Activated CD4-positive, alpha-beta T cell treated with anti-CD3 and anti-CD28 coated beads, Interleukin-10, Interleukin-2, amounts not matched to agents 100 ng/mL and 50 ng/mL, durations not matched to agents 16 hours and 8 hours (primary cell): ENCODE measurements at regions not wholly inside any gene's neighbourhood (a gene's known extent, or its start where the extent isn't known, plus 50 kb on each side); places are given as distances from the start of the nearest gene placed in this dataset.
"Not testable (repeated sequence)": the region's sequence is repeated elsewhere in the genome, so short reads cannot be mapped to it uniquely, and the experiment has no call there.

Experiments
- DNase-seq: peaks from one replicate; pipeline ENCODE4 v3.0.0-alpha.2; 2020

DNA sequence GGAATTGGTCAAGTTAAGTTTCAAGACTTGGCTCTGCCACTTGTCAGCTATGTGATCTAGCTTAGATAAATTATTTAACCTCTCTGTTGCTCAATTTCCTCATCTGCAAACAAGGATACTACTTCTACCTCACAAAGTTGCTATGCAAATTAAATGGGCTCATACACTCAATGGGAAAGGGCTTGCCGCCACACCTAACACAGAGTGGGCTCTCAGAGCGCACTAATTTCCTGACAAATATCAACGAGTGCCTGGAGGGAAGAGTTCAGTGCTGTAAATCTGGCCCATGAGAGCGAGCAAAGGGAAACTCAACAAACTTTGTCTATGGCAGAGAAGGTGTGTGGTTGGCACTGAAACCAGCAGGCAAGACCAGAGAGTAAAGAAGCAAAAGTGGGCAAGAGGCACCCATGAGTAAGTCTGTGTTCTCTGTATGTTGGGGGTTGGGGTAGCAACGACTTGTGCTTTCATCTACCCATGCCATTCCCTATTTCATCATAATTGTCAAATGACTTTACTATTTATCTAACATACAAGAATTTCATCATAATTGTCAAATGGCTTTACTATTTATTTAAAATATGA is 60.7 kb upstream of the PHF21A start:
- DNase-seq: no peak

DNA sequence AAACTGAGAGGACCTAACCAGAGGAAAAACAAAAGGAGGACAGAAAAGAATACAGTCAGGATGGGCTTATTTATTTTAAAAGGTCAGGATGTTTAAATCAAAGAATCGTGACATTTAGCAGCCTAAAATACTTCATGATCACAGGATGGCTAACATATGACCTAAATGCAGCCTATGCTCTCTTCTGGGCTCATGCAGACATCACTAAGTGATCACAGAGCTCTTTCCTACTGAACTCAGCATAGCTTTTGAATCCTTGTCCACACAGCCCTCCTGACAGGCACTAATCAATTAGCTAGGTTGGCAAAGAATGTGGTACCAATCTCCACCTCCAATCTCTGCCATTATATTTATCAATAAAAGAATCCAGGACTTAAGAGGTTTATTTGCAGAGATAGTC is 60.1 kb upstream of the PHF21A start:
- no peak for DNase-seq

DNA sequence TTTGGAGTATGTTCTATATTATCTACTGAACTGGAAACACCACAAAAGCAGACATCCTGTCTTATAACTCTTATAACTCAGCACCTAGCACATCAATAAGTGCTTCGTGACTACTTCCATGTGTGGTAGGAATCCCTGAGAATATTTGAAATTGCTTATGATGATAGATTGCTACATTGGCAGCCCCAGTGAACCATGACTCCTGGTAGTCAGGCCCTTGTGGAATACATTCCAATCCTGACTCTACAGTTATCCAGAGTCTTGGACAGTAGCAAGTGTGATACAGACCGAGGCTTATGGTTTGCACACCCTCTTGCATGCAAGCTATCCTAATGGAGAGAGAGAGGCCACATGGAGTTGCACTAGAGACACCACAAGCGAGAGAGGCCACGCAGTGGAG is 59.5 kb upstream of the PHF21A start:
- DNase-seq: no peak

DNA sequence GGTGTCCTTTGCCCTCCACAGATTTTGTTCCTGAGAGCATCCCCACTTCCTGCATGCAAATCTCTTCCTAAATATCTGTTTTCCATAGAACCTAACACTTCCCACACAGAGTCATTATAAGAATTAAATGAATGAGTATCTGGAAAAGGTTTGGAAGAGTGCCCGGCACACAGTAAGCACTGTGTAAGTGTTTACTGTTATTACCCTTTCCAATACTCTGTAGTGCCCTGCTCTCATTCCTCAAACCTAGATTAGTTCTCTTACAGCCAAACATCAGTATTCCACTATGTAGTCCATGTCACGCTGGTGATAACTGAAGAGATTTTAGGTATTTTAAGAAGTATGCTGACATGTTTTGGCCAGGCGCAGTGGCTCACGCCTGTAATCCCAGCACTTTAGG is 57.3 kb upstream of the PHF21A start:
- no peak for DNase-seq

DNA sequence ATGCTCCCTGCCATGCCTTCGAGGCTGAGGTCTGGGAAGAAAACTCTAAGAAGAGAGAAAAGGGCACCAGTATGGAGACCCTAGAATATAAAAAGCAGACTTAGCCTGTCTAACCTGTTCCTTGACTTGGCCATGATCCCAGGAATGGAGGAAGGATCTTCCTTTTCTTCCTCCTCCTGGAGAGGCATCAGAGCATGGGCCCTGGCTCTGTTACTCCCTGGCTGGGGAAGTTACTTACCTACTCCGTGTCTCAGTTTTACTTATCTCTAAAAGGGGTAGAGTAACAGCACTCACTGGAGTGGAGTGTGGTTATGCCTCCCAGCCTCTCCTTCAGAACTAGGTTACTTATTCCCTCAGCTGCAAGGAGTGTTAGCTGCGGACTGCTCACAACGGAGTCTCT is 55.2 kb upstream of the PHF21A start:
- no peak for DNase-seq

DNA sequence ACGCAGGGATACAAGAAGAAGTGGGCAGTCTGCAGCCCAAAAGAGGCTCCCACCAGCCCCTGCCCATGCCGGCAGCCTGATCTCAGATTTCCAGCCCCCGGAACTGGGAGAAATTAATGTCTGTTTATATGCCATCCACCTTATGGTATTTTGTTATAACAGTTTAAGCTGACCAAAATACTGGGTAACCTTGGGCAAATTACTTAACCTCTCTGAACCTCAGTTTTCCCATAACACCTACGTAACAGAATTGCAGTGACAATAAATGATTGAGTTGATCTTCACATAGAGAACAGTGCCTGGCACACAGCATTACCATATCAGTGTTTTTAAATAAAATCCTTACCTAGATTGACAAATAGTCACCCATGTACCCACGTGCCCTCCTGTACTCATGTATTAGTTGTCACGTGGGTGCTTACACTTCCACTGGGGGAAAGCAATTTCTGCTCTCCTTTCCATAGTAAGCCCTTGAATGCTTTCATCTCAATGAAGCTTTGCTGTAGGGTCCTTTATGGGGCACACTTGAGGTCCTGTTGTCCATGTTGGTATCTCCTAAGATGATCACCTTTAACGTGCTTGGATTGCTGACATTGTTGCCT is 54.2 kb upstream of the PHF21A start:
- DNase-seq: no peak

DNA sequence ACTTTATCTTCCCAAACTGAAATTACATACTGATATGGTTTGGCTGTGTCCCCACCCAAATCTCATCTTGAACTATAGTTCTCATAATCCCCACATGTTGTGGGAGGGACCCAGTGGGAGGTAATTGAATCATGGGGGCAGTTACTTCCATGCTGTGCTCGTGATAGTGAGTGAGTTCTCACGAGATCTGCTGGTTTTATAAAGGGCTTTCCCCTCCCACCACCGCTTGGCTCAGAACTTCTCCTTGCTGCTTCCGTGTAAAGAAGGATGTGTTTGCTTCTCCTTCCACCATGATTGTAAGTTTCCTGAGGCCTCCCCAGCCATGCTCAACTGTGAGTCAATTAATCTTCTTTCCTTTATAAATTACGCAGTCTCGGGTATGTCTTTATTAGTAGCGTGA is 50.4 kb upstream of the PHF21A start:
- DNase-seq: not testable (repeated sequence)
